Suppressor macrophage (primary cell): ENCODE measurements at regions not wholly inside any gene's neighbourhood (a gene's known extent, or its start where the extent isn't known, plus 50 kb on each side); places are given as distances from the start of the nearest gene placed in this dataset.

Source experiments
- DNase-seq, 4 experiments: peaks; one replicate each; pipeline ENCODE4 v3.0.0-alpha.2; 2020 to 2022

DNA sequence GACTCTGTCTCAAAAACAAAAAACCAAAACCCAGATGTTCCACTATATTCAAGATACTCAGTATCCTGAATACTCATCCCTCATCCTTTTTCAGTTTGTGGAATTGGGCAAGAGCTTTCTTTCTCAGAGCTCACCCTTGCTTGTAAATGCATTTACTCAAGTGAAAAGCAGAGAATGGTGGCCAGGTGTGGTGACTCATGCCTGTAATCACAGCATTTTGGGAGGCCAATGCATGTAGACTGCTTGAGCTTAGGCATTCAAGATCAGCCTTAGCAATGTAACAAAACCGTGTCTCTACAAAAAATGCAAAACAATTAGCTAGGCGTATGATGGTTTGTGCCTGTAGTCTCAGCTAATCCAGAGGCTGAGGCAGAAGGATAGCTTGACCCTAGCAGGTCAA lies 553.2 kb upstream of the AMELY start:
- no peak for DNase-seq

GRCh38 chrY:7463711-7464110 lies 552.2 kb upstream of the AMELY start:
- DNase-seq: no peak

- no peak for DNase-seq
Measured at GRCh38 chrY:7463196-7463595, 551.6 kb upstream of the AMELY start.

GRCh38 chrY:7462657-7463056 lies 551.1 kb upstream of the AMELY start:
- no peak for DNase-seq

DNA sequence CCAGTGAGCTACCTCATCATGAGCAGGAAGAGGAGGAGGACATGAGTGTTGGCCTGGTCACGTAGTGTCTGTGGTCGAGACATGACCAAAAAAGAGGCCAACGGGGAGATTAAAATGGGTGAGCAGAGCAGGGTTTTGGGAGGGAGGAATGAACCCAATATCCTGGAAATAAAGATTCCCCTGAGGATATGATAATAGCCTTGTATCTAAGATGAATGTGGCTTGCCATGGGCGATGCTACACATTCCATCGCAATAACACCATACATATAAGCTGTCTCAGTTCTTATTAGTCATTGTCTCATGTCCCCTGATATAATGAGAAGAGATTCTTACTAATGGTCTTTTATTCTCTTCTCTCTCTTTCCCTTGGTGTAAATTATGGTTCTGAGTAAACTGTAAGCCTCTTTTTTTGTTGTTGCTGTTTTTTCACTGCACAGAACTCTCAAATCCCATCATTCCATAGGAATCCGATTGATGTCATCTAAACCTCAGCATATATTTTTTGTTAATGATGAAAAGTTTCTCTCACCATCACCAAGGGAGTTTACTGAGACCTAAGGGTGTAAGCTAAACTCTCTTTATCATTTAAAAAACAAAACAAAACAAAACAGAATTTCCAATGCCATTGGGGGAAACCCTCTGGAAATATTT lies 550.4 kb upstream of the AMELY start:
- DNase-seq: no peak

GRCh38 chrY:7459802-7460201 lies 548.2 kb upstream of the AMELY start:
- DNase-seq: no peak

GRCh38 chrY:7458301-7459078 lies 546.9 kb upstream of the AMELY start:
- no peak for DNase-seq

- DNase-seq: no peak
Measured at GRCh38 chrY:7457286-7458015, 545.9 kb upstream of the AMELY start.

DNA sequence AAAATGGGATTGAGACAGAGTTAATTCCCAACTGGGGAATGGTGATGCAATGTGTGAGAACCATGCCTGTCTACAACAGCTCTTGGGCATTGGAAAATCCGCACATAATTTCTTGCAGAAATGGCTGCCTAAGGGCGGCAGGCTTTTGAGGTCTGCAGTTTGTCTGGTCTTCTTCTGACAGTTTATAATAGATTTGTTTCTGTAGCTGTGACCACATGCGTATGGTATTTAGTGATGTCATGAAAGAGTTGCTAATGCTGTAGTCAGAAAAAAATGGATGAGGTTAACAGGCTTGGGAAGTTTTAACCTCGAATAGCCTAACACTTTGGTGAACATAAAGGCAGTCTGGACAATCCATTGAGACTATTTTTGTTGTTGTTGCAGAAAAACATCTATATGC lies 544.1 kb upstream of the AMELY start:
- DNase-seq: no peak

DNA sequence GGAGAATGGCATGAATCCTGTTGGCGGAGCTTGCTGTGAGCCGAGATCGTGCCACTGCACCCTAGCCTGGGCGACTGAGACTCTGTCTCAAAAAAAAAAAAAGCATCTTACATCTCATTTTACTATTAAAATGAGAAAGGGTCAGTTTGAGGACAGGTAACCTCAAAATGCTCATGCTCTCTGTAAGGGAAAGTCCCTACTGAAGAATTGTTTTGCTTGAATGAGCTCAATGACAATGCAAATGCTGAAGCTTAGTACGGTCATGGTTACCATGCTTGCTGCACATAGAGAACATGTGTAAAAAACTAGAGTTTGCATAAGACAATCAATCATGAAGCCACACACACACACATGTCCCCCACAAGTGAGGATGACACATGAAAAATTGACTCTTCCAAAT lies 541.8 kb upstream of the AMELY start:
- no peak for DNase-seq

DNA sequence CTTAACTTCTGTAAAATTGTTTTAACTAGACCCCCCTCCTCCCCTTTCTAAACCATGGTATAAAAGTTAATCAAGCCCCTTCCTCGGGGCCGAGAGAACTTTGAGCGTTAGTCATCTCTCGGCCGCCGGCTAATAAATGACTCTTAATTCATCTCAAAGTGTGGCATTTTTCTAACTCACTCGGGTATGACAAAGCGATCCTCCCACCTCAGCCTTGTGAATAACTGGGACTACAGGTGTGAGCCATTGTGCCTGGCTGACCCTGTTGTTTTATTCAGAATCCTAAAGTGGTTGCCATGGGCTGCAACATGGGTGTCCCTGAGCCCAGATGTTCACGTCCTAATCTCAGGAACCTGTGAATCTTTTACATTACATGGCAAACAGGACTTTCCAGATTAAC lies 540.7 kb upstream of the AMELY start:
- DNase-seq: no peak

DNA sequence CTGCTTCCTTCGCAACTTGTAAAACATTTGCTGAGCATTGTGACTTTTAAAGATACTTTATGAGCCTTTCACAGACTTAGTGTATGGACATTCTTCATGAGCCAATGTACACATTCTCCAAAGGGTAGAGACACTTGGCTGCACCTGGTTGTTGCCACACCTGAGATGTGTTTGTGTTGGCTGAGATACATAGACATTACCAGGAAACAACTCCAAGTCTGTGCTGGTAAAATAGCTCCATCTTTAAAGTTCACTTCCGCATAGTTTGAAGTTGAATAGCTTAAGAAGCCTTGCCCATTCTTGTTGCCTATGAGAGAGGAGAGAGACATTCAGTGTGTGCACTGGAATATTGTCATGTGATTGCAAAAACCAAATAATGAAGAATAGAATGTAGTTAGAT lies 538.3 kb upstream of the AMELY start:
- no peak for DNase-seq

DNA sequence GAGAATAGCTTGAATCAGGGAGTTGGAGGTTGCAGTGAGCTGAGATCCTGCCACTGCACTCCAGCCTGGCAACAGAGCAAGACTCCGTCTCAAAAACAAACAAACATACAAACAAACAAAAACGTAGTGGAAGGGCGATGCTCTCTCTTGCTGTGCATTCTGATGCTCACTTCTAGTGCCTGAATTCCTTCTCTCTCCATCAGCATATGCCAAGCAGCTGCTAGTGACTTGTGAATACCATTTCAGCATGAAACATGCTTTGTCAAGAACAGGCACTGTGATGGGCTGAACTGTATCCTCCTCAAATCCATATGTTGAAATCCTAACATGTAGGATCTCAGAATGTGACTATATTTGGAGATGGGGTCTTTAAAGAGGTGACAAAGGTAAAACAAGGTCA lies 537.1 kb upstream of the AMELY start:
- no peak for DNase-seq

- DNase-seq: no peak
Measured at GRCh38 chrY:7447881-7448516, 536.4 kb upstream of the AMELY start.

- no peak for DNase-seq
Measured at GRCh38 chrY:7444141-7444540, 532.6 kb upstream of the AMELY start.

DNA sequence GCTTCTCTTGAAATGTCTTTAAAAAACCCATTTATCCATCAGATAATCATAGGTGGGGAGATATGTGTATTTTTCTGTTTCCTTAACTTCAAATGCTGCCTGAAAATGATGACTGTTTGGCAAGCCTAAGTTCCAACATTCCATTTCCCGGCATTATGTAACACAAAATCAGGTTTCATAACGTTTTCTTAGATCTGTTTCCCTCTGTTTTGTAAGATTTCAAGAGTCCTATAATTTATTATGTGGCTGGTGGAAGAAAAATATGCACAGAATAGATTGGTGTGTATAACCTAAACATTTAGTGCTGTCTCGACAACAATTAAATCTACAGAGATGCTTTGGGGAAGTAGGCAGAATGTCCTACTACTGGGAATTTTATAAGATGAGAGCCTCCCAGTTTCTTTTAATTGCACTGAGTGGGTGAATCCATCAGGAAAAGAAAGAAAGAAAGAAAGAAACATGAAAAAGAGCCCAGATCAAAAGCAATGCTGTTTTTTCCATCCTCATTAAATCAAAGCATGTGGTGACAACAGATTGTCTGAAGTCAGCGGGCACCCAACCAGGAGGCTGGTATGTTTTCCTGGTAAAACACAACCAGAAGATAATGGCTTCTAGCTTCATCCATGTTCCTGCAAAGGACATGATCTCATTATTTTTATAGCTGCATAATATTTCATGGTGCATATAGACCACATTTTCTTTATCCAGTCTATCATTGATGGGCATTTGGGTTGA lies 529.4 kb upstream of the AMELY start:
- no peak for DNase-seq

- DNase-seq: no peak
Measured at GRCh38 chrY:7437086-7437485, 525.5 kb upstream of the AMELY start.

DNA sequence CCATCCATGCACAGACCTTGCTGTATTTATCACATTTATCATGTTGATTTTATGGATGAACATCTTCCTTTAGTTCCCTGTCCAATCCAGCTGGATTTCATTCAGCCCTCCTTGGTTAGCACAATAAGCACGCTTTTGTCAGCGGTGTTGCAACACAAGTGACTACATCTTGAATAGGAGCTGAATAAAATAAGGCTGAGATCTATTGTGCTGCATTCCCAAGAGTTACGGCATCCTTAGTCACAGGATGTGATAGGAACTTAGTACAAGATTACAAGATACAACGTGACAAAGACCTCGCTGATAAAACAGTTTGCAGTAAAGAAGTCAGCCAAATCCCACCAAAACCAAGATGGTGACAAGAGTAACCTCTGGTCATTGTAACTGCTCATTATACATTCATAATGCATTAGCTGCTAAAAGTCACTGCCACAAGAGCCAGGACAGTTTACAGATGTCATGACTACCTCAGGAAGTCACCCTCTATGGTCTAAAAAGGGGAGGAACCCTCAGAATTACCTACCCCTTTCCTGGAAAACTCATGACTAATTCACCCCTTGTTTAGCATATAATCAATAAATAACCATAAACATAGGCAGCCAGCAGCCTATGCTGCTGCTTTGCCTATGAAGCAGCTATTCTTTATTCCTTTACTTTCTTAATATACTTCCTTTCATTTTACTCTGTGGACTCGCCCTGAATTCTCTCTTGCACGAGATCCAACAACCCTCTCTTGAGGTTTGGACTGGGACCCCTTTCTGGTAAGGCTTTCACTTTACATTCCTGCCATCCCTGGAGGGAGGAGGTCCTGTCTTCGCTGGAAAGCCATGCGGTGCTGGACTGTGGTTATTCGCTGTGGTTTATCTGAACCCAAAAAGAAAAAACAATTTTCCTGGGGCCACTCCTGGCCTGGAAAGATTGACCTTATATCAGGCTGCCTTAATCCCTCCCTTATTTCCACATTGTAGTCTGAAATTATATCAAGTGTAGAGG lies 522.6 kb upstream of the AMELY start:
- no peak for DNase-seq

- no peak for DNase-seq
Measured at GRCh38 chrY:7419165-7419564, 507.6 kb upstream of the AMELY start.

DNA sequence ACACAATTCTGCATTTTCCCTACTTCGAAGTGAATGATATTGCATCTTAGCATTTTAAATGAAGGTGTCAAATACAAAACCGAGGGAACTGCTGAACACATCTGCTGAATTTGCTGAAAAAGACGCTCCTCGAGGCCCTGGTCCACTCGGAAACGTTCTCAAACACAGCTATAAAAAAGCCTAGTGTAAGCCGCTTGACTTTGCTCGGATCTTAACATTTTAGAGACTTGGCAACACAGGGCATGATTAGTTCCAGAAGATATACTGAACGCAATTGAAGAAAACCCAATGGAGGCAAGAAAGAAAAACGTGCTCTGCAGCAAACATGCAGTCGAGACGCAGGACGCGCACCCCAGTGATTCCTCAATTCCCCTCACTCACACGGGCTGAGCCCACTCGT lies 506.4 kb upstream of the AMELY start:
- no peak for DNase-seq

DNA sequence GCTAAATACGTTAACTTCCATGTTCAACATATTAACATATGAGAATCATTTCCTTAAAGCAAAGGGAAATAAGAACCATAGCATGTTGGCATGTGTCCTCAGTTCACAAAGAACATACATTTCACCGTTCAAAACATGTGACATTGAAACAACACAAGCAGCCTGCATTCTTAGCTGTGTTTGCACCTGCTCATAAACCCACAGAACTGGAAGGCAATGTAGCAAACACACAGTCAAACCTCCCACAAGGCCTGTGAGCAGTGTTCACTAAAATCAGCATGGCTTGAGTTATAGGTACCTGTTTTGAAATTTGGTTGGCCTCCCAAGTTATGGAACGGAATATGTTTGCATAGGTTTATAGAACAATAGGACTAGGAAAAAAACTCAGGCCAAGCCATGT lies 504.9 kb upstream of the AMELY start:
- no peak for DNase-seq
